T-helper 2 cell treated with Interferon-gamma antibody and Interleukin-4, amounts not matched to agents 5 μg/mL and 100 μg/mL, for 36 hours (primary cell): ENCODE measurements at regions not wholly inside any gene's neighbourhood (a gene's known extent, or its start where the extent isn't known, plus 50 kb on each side); places are given as distances from the start of the nearest gene placed in this dataset.
"Not testable (repeated sequence)": the region's sequence is repeated elsewhere in the genome, so short reads cannot be mapped to it uniquely, and the experiment has no call there.

Experiments
- DNase-seq: peaks from one replicate; pipeline ENCODE4 v3.0.0; 2021; ENCODE audit warnings: low spot score
- H3K27ac Mint-ChIP-seq: one replicate; pipeline ENCODE4 v1.8.0; 2021; ENCODE audit warnings: mild to moderate bottlenecking, mixed read lengths
- H3K27me3 Mint-ChIP-seq: one replicate; pipeline ENCODE4 v1.8.0; 2021; ENCODE audit warnings: low read depth, mixed read lengths
- H3K36me3 Mint-ChIP-seq: one replicate; pipeline ENCODE4 v1.8.0; 2021; ENCODE audit warnings: low read depth, mixed read lengths
- H3K4me1 Mint-ChIP-seq: one replicate; pipeline ENCODE4 v1.8.0; 2021; ENCODE audit warnings: low read depth, mixed read lengths
- H3K4me3 Mint-ChIP-seq: one replicate; pipeline ENCODE4 v1.8.0; 2022; ENCODE audit warnings: mild to moderate bottlenecking, moderate library complexity, mixed read lengths
- H3K9me3 Mint-ChIP-seq: one replicate; pipeline ENCODE4 v1.8.0; 2021; ENCODE audit warnings: mixed read lengths

DNA sequence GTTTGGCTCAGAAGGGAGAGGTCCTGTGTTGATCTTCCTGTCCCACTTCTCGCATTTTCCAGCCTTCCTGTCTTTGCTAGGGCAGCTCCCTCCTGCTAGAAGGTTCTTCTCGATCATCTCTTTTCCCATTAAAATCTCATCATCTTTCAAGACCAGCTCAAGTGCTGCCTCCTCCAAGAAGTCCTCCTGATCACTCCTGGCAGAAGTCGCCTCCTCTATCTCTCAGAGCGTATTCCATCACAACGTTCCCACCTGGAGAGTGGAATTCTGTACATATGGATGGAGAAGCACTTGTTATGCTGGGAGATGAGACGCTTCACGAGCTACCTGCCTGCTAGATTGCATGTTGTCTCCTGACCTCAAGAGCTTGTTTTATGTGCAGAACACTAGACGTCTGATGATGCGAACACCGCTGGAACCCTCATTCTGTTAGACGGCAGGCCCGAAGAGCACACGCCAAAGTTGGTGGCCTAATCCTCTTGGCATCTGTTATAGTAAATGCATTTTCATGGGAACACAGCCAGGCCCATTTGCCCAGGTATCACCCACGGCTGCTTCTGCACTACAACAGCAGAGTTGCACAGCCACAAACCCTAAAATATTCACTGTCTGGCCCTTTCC, 68.0 kb upstream of the INSIG1 start:
- Mint-ChIP-seq H3K27ac (no peak overlapping the region), H3K27me3 (peaks cover 8% of the 10 kb centered on the region), H3K4me3 (no peak overlapping the region), H3K36me3 (no peaks in the 10 kb centered on the region), H3K4me1 (no peaks in the 10 kb centered on the region), H3K9me3 (no peaks in the 10 kb centered on the region)
- no peak for DNase-seq

DNA sequence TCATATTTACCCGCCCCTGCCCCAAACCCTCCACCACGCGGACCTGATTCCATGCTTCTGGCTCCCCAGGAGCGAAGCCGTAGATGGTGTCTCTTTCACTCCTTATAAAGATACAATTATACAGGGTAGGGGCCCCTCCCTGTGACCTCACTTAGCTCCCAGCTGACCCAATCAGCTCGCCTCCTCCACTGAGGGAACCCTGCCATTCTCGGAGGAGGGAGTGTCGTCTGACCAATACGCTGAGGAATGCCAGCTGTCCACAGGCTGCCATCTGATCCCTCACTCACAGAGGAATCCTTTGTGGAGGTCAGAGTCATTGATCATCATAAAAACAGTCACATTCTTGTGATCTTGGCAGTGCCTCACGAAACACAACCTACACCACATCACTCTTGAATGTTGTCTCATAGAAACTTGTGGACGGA, 67.5 kb upstream of the INSIG1 start:
- no peak for DNase-seq
- Mint-ChIP-seq H3K36me3 (no peaks in the 10 kb centered on the region), H3K4me3 (no peak overlapping the region), H3K27me3 (peaks cover 8% of the 10 kb centered on the region), H3K9me3 (no peaks in the 10 kb centered on the region), H3K4me1 (no peaks in the 10 kb centered on the region), H3K27ac (no peak overlapping the region)

DNA sequence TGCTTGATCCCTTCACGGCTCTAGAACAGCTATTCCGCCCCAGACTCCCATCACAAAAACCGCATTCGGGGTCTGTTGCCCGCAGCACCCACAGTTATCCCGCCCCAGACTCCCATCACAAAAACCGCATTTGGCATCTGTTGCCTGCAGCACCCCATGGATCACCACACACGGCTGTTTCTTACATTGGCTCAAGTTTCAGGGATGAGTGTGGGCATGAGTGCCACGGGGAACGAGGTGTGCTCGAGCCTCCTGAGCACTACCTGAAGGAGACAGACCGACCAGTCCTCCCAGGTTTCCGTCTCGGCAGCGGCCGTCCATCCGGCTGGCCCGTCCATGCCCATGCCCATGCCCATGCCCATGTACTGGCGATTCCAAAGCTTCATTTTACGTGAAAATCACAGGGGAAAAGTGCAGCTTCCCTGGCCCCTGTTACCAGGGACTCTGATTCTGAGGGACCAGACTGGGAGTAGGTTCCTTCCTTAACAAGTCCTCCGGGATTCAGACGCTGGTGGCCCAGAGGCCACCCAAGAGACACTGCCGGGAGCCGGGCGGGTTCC, 66.4 kb upstream of the INSIG1 start:
- no peaks in the 10 kb centered on the region for H3K36me3 Mint-ChIP-seq
- no peak overlapping the region for H3K4me3 Mint-ChIP-seq
- peaks cover 6% of the 10 kb centered on the region for H3K27me3 Mint-ChIP-seq
- H3K9me3 Mint-ChIP-seq = no peaks in the 10 kb centered on the region
- H3K27ac Mint-ChIP-seq = no peak overlapping the region
- H3K4me1 Mint-ChIP-seq = no peaks in the 10 kb centered on the region
- no peak for DNase-seq

DNA sequence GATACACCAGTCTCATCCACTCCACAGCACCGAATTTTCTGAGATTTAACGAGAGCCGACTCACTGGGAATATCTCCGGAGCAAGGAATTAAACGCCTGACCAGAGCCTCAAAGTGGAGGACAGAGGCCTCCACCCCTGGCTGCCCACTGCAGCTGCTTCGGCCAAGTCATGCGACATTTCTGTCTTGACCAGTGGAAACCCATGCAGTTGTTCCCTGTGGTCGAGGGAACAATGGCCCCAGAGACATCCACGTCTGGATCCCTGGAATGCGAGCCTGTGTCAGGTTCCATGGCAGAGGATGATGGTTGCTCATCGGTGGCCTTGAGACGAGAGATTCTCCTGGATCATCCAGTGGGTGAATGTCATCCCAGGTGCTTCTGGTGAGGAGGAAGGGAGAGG, 65.7 kb upstream of the INSIG1 start:
- Mint-ChIP-seq H3K27me3 (peaks cover 6% of the 10 kb centered on the region), H3K27ac (no peak overlapping the region), H3K4me1 (no peaks in the 10 kb centered on the region), H3K36me3 (no peaks in the 10 kb centered on the region), H3K4me3 (no peak overlapping the region), H3K9me3 (no peaks in the 10 kb centered on the region)
- DNase-seq = no peak

DNA sequence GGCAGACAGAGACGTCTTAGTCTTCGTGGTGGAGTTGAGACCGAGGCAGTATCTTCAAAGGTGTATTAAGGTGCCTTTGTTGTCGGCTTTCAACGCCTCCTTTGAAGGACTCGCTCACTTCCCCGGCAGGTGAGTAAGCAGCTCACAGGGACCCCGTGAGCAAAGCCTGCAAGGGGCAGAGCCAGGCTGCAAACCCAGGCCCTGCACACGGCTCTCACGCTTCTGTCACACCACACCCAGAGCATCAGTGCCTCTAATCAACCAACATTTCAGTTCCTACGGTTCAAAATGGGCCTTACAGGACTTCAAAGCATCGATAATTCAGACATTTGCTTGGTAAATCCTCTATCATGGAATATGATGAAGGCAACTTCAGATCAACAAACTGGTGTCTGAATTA, 64.8 kb upstream of the INSIG1 start:
- H3K27me3 Mint-ChIP-seq = no peaks in the 10 kb centered on the region
- H3K36me3 Mint-ChIP-seq = no peaks in the 10 kb centered on the region
- no peak overlapping the region for H3K4me3 Mint-ChIP-seq
- H3K4me1 Mint-ChIP-seq = peaks cover 3% of the 10 kb centered on the region
- no peaks in the 10 kb centered on the region for H3K9me3 Mint-ChIP-seq
- no peak overlapping the region for H3K27ac Mint-ChIP-seq
- no peak for DNase-seq

DNA sequence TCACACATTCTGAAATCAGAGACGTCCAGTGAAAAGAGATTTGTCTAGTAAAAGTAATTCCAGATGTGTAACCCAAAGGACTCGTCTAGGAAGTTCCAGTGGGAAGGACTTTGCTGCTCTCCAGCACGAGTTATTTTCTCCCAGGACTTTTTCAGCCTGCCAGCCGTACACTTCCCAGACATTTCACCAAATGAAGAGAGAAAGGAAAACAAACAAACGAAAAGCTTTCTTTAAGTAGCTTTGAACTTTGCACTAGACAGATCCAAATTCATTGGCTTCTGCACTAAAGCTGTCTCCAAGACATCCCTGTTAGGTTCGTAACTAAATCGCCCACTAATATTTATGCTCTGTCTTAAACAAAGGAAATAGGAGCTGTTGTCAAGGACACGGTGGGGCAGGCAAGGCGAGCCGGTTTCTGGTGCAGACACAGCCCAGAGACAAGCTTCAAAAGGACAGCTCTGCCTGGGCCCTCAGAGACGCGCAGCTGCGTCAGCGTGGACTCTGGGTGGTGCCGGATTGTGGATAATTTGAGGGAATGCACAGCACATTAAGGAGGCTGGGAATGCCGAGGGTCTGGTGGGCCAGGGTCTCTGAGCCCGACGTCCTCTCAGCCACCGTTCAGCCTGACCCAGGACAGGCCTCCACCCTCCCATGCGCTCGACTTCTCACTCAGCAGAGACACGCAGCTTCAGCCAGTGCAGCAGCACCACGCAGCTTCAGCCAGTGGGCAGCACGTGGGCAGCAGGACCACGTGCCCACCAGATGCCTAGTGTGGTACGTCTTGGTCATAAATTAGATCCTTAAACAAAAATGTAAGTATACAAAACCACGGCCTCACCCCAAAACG, 64.1 kb upstream of the INSIG1 start:
- Mint-ChIP-seq H3K27ac (no peak overlapping the region), H3K4me1 (peaks cover 3% of the 10 kb centered on the region), H3K36me3 (no peaks in the 10 kb centered on the region), H3K4me3 (no peak overlapping the region), H3K27me3 (peaks cover 2% of the 10 kb centered on the region), H3K9me3 (no peaks in the 10 kb centered on the region)
- no peak for DNase-seq

DNA sequence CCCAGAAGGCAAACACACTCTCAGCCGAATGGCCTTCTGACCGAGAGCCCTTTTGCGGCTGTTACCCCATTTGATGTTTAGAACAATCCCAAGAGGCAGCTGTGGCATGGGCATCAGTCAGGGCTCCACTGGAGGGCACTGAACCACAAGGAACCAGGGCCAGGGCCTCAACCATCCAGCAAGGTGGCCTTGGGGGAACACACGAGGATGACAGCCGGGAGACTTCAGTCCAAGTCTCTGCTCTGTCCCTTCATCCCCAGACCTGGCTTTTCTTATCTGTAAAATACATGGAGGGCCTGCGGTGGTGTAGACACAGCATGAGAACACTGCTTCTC, 63.6 kb upstream of the INSIG1 start:
- H3K36me3 Mint-ChIP-seq = no peaks in the 10 kb centered on the region
- no peak for DNase-seq
- no peak overlapping the region for H3K4me3 Mint-ChIP-seq
- H3K4me1 Mint-ChIP-seq = peaks cover 5% of the 10 kb centered on the region
- H3K9me3 Mint-ChIP-seq = no peaks in the 10 kb centered on the region
- H3K27ac Mint-ChIP-seq = no peak overlapping the region
- peaks cover 6% of the 10 kb centered on the region for H3K27me3 Mint-ChIP-seq

DNA sequence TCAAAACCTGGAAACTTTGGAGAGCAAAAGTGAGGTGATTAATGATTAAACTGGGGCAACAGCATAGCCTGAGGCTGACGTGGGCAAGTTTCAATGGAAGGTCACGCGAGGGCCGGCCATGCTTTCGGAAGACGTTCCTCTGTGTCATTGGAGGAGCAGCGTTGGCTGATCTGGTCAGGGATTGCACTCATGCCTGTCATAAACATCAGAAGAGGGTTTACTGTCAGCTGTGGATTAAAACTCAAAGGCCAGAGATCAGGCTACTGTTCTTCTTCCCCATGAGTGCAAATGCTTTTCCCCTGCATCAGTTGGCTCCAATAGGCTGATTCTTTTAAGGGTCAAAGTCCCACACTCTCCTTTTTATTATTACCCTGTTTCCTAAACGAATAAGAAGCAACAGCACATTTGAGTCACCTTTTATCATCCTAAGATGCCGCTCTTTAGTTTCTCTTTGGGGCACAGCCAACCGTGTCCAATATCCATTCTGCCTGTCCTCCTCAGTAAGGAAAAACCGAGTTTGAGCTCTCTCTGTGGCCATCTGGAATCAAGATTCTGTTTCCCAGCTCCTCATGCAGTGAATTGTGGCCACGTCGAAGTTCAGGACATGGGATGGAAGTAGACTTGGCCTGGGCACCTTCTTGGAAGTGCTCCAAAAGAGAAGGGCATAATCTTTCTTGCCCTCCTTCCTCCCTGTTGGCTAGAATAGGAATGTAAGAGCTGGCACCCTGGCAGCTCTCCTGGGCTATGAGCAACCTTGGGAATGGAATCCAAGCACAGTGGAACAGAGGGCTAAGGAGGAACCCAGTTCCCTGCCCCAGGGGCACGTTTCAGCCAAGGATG, 62.5 kb upstream of the INSIG1 start:
- no peak overlapping the region for H3K4me3 Mint-ChIP-seq
- no peak overlapping the region for H3K27ac Mint-ChIP-seq
- DNase-seq = no peak
- H3K27me3 Mint-ChIP-seq = peaks cover 16% of the 10 kb centered on the region
- H3K36me3 Mint-ChIP-seq = no peaks in the 10 kb centered on the region
- H3K4me1 Mint-ChIP-seq = peaks cover 11% of the 10 kb centered on the region
- no peaks in the 10 kb centered on the region for H3K9me3 Mint-ChIP-seq

DNA sequence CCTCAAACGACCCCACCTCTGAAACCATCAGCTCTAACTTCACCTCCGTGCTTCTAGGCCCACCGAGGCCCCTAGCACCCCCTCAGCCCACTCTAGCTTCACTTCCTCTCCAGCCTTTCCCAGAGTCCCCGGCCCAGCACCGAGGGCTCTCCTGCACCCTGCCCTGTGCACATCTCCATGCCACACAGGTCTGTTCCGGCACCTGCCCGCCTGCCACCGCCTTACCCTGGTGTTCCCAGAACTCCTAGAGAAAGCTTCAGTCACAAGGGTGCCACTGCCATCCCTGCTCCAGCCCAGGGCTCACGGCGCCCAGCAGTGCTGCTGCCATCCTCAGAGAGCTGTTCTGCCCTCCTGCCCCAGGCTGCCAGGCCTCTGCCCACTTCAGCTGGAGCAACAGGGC, 61.3 kb upstream of the INSIG1 start:
- no peak for DNase-seq
- Mint-ChIP-seq H3K9me3 (no peaks in the 10 kb centered on the region), H3K4me1 (peaks cover 11% of the 10 kb centered on the region), H3K27ac (no peak overlapping the region), H3K27me3 (peaks cover 21% of the 10 kb centered on the region), H3K36me3 (no peaks in the 10 kb centered on the region), H3K4me3 (no peak overlapping the region)

DNA sequence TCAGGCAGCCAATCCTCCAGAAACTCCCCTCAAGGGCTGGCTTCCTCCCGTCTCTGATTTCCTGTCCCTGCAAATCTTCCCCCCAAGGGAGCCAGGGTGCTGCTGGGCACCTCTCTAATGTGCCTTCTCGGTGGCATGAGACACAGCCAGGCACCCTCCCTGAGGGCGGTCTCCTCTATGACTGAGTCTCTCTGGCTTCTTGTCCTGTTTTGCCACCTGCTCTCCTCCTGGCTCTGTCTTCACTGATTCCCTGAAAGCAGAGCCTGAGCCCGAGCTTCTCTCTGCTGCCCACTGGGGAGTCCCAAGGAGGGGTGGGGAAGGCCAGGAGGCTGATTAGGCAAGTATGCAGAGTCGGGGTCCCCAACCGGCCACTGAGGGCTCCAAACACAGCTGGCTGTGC, 60.4 kb upstream of the INSIG1 start:
- no peak overlapping the region for H3K4me3 Mint-ChIP-seq
- peaks cover 11% of the 10 kb centered on the region for H3K4me1 Mint-ChIP-seq
- no peaks in the 10 kb centered on the region for H3K9me3 Mint-ChIP-seq
- no peaks in the 10 kb centered on the region for H3K36me3 Mint-ChIP-seq
- no peak for DNase-seq
- no peak overlapping the region for H3K27ac Mint-ChIP-seq
- peaks cover 26% of the 10 kb centered on the region for H3K27me3 Mint-ChIP-seq

DNA sequence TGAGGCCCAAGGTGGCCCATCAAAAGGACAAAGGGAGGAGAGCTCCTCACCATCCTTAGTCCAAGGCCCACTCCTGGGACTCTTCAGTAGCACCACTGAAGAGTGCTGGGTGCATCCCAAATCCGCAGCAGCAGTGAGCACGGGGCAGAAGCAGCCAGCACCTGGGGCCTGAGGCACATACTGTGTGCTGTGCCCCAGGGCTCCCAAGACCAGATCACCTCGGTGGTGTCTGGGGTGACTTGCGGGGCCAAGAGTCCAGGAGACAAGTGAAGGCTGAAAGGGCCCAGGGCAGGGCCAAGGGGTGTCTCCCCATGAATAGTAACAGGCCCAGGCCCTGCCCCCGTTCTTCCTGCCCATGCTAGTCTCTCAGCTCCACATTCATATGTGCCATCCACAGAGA, 59.9 kb upstream of the INSIG1 start:
- no peaks in the 10 kb centered on the region for H3K36me3 Mint-ChIP-seq
- H3K27me3 Mint-ChIP-seq = peaks cover 26% of the 10 kb centered on the region
- no peak overlapping the region for H3K27ac Mint-ChIP-seq
- H3K9me3 Mint-ChIP-seq = no peaks in the 10 kb centered on the region
- DNase-seq = no peak
- peaks cover 11% of the 10 kb centered on the region for H3K4me1 Mint-ChIP-seq
- no peak overlapping the region for H3K4me3 Mint-ChIP-seq

DNA sequence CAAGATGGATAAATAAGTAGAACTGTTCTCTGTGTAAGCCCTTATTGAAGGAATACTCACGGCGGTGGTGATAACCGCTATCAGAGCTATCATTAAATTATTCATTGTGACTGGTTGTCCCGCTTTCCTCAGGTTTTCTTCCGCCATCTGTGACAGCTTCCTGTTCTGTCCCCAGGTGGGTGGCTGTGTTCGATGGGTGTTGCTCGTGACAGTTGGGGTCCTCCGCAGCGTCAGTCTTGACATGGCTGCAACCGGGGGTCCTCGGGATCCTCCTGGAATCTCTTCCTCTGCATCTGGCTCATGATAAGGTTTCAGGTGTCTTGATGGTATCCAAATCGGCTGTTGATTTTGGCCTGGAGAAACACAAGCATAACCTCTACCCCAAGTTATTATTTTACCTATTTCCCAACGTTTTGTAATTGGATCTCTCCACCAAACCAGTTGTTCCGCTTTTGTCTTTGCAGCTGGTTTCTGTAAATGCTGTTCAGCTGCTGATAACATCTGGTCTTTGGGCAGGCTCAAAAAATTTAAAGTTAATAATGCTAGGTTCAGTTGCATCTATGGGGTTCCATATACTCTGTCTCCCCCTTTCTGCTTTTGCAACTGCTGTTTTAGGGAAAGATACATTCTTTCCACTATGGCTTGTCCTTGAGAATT, 58.1 kb upstream of the INSIG1 start:
- not testable (repeated sequence) for DNase-seq, H3K4me3 Mint-ChIP-seq, H3K36me3 Mint-ChIP-seq, H3K9me3 Mint-ChIP-seq, H3K27ac Mint-ChIP-seq
- Mint-ChIP-seq H3K27me3 (peaks cover 26% of the 10 kb centered on the region), H3K4me1 (peaks cover 11% of the 10 kb centered on the region)

DNA sequence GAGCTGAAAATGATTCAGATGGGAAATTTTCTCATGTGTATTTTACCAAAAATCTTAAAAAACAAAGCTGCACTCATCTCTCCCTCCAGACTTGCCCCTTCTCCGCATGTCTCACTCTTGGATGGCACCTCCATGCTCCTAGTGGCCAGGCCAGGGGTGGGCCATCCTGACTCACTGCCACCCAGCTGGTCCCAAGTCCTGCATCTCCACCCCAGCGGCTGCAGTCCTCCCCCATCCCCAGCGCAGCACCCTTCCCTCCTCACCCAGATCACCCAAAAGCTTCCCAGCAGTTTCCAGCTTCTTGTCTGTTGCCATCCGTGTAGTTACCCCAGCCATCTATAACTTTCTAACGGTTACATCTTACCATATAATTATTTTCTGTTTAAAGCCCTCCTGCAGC, 53.0 kb upstream of the INSIG1 start:
- Mint-ChIP-seq H3K4me3 (no peak overlapping the region), H3K9me3 (peaks cover 3% of the 10 kb centered on the region), H3K27ac (no peak overlapping the region), H3K36me3 (no peaks in the 10 kb centered on the region), H3K4me1 (peaks cover 3% of the 10 kb centered on the region), H3K27me3 (peaks cover 19% of the 10 kb centered on the region)
- no peak for DNase-seq
